HG02678 (cell line): ENCODE measurements at regions not wholly inside any gene's neighbourhood (a gene's known extent, or its start where the extent isn't known, plus 50 kb on each side); places are given as distances from the start of the nearest gene placed in this dataset.
"Not testable (repeated sequence)": the region's sequence is repeated elsewhere in the genome, so short reads cannot be mapped to it uniquely, and the experiment has no call there.

Source experiments
- ATAC-seq: cut with Tn5 transposase; IDR thresholded peaks from one replicate; pipeline ENCODE4 v1.9.1; 2021; ENCODE audit warnings: mild to moderate bottlenecking, moderate library complexity; ENCODE audit not compliant: unreplicated experiment

DNA sequence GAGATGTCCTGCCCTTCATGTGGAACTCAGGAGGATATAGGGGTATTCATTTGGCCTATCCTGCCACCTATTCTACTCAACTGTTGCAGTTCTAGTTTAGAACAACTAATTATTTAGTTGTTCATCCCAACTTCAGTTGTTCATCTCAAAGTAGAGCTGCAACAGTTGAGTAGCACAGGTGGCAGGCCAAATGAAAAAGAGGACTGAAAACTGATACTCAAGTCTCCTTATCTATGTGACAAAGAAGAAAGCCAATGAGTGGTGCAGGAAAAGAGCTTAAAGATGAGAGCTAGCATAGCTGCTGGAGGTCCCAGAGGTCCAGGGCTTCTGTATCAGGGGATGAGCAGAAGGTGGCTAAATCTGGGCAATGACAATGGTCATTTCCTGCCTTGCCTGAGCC lies 148.9 kb upstream of the KITLG start:
- ATAC-seq = no peak

DNA sequence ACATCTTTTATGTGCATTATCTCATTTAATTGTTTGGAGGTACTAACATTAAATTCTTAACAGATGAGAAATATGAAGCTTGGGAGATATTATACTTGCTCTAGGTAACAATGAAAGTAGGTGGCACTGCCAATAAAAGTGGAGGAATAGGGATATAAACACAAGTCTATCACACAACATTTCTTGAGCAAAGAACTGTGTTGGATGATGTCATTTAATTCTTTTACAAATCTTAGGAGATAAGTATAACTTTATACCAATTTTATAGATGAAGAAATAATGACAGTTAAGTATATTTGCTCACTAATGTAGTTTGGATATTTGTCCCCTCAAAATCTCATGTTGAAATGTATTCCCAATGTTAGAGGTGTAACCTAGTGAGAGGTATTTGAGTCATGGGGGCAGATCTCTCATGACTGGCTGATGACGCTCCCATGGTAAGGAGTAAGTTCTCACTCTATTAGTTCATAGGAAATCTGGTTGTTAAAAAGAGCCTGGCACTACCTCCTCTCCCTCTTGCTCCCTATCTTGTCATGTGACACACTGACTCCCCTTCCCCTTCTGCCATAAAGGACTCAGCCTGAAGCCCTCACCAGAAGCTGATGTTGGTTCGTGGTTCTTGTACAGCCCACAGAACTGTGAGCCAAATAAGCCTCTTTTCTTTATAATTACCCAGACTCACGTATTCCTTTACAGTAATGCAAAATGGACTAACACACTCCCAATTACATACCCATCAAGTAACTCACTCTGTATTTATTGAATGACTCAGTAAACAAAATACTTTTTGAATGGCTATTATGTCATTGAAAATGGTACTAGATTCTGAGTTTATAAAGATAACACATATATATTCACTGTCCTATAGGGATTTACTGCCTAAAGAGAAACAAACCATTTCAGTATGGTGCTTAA lies 146.8 kb upstream of the KITLG start:
- no peak for ATAC-seq

DNA sequence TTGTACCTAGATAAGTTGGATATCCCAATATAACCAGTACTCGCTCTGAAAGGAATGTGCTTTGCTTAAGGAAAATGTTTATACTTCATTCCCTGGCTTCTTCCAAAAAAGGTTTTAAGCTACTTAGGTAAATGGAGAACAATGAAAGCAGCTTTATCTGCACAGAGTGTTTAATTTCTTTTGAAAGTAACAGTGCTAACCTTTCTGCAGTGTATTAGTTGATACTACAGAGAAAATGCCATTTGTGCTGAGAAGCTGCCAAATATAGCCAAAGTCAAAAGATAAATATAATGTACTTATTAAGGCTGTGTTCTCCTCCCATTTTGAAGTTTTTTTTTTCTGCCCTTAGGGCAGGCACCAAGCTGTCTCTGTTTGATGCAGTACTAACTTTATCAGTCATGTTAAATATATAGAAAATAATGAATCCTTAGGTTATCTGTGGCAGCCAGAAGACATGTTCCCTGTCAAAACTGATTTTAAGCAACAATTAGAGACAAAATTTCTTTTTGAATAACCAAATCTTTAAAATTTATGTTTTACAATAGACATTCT lies 145.4 kb upstream of the KITLG start:
- ATAC-seq = no peak

DNA sequence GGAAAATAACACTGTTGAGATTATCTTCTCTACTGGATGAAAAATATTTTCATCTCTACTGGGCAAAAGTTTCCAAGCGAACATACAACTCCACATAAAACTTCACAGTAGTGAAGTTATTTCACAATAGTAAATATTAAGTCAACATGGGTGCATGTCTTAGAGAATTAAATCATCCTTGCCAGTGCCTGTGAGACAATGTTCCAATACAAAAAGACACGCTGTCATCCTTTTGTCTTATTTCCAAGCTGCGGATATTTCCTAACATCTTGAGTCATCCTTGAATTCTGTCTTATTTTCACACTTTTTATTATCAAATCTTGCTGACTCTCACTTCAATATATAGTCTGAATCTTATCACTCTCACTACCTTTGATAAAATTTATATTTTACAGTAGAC lies 142.9 kb upstream of the KITLG start:
- no peak for ATAC-seq

DNA sequence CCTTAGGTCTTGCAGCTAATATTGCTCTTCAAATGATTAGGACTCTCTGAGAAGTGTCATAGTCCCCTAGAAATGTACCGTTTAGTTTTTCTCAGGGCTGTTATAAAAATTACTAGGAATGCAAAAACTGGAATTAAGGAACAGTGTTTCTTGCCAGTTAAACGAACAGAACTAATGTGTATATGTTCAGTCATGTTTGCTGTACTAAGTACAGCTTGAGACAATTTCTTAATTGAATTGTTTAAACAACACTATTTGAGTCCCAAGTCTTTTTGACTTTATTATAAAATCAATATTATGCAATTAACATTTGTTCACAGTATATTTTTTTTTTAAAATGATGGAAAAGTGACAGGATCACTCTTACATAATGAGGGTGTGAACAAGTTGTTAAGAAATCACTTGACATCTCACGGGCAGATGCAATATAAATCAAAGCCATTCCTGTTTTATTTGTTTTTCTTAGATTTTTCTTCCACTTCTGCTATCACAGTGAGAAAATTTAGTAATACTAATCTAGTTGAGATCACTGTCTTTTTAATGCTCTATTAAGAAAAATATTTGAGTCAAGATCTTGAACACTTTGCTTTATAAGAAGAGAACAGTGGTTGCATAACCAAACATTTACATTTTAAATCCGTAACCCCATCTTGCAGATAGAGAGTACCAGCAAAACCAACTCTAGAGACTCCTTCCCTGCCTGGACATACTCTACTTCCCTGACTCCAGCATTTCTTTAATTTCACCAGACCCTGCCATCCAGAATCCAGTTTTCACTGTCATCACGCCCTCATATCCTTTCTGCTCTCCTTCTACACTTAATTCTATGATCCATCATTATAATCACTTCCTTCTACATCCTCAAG lies 140.7 kb upstream of the KITLG start:
- no peak for ATAC-seq

DNA sequence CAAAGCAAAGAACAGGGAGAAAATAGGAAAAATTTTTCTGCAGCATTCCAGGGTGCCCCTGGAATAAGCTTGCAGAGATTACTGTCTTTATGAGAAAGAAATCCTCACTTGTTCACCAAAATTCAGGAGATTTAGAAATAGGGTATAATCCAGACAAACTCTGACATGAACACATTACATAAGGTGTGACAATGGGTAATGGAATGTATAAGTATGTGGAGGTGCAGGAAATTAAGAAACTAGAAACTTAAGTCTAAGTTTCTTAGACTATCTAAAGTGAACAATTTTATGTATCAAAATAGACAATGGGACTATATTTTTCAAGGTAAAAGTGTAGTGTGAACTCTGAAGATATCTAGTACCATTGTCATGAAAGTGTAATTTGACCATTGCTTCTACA lies 140.0 kb upstream of the KITLG start:
- no peak for ATAC-seq

DNA sequence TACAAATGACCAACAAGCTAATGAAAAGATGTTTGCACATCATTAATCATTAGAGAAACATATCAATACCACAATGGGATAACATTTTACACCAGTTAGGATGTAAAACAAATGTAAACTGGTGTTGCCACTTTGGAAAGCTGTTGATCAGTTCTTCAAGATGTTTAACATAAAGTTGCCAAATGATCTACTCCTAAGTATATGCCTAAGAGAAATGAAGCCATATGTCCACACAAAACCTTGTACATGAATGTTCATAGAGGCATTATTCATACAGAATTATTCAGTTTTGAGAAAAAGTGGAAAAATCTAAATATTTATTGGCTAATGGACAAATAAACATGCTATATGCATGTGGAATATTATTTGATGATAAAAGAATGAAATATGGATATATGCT lies 136.9 kb upstream of the KITLG start:
- no peak for ATAC-seq

DNA sequence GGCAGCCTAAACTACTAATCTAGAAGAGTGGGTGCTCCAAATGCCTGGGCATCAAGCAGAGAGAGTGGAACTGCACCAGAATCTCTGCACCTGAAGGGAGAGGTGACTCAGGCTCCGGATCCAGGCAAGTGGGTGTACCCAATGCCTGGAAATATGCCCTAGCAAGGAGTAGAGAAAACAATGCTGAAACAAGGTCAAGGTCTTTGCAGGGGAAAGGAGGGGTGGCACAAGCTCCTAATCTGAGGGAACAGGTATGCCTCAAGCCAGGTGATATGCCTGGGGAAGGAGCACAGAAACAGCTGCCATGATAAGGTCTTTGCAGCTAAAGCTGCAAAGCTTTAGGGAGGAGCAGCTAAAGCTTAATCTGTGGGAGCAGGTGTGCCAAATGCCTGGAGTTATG lies 136.0 kb upstream of the KITLG start:
- ATAC-seq = no peak

DNA sequence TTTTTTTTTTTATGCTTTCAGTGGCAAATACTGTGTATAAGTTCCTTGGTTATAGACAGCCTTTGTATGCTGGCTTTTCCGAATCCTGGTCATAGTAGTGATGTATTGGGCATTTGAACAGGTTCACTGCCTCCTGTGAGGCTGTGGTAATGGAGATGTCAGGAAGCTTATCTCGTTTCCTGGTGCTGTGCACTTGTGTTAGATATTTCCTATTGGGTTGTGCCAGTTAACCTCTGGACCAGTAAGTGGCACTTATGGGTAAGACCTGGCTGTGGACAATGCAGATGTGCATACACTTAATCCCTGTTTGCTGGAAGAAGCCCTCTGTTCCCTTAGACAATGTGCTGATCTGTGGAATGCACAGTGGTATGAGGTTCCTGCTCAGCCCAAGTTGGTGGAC lies 135.4 kb upstream of the KITLG start:
- no peak for ATAC-seq

DNA sequence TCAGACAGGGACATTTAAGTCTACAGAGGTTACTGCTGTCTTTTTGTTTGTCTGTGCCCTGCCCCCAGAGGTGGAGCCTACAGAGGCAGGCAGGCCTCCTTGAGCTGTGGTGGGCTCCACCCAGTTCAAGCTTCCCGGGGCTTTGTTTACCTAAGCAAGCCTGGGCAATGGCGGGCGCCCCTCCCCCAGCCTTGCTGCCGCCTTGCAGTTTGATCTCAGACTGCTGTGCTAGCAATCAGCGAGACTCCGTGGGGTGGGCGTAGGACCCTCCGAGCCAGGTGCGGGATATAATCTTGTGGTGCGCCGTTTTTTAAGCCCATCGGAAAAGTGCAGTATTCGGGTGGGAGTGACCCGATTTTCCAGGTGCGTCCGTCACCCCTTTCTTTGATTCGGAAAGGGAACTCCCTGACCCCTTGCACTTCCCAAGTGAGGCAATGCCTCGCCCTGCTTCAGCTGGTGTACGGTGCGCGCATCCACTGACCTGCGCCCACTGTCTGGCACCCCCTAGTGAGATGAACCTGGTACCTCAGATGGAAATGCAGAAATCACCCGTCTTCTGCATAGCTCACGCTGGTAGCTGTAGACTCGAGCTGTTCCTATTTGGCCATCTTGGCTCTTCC lies 134.1 kb upstream of the KITLG start:
- not testable (repeated sequence) for ATAC-seq

DNA sequence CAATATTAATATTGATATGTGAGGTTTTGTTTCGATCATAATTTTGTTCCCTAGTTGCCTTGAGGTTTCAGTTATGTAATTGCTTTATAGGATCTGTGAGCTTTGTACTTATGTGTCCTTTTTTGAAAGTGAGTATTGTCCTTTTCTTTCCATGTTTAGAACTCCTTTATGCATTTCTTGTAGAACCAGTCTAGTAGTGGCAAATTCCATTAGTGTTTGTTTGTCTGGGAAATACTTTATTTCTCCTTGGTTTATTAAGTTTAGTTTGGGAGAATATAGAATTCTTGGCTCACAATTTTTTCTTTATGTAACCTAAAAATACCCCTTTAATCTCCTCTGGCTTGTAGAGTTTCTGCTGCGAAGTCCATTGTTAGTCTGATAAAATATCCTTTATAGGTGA lies 127.5 kb upstream of the KITLG start:
- ATAC-seq = no peak

DNA sequence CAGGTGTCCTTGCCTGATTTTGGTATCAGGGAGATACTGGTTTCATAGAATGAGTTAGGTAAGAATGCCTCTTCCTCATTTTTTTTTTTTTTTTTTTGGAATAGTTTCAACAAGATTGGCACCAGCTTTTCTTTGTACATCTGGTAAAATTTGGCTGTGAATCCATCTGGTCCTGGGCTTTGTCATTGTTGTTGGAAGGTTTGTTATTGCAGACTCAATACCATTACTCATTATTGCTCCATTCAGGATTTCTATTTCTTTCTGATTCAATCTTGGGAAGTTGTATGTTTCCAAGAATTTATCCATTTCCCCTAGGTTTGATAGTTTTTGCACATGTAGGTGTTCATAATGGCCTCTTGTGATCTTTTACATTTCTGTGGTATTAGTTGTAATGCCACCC lies 126.0 kb upstream of the KITLG start:
- ATAC-seq = no peak

DNA sequence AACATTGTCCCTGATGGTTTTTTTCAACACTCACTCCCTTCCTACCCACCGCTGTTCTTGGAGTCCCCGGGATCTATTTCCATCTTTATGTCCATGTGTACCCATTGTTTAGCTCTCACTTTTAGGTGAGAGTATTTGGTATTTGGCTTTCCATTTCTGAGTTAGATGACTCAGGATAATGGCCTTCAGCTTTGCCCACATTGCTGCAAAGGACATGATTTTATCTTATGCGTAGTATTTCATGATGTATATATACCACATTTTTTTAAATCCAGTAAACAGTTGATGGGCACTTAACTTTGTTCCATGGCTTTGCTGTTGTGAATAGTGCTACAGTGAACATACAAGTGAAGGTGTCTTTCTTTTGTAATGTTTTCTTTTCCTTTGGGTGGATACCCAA lies 123.5 kb upstream of the KITLG start:
- ATAC-seq = no peak

DNA sequence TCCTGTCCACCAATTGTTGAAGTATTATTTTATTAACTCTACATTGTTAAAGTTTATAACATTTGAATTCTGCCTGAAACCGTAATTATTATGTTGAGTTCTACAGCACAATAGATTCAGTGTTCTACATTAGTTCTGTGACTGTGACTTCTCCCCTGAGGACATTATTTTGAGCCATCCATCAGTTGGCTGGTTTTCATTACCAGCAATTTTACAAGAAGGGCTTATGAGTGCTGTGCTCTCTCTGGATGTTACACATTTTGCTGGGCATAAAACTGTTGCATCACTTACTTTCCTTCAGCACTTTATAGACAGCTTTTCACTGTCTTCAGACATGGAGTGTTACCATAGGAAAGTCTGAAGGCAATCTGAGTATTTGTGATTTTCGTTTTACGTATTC lies 118.2 kb upstream of the KITLG start:
- no peak for ATAC-seq

DNA sequence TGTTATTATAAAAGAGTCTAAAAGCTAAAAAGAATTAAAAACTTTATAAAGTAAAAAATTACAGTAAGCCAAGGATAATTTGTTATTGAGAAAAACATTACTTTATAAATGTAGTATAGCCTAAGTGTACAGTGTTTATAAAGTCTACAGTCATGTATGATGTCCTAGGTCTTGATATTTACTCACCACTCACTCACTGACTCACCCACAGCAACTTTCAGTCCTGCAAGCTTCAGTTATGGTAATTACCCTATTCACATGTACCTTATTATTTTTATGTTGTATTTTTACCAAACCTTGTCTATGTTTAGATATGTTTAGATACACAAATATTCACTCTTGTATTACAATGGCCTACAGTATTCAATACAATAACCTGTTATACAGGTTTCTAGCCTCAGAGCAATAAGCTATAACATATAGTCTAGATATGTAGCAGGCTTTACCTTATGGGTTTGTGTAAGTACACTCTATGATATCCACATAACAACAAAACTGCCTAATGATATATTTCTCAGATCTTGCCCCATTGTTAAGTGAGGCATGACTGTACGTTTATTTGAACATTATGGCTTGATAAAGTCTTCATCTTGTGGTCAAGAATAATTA lies 113.7 kb upstream of the KITLG start:
- ATAC-seq = no peak

DNA sequence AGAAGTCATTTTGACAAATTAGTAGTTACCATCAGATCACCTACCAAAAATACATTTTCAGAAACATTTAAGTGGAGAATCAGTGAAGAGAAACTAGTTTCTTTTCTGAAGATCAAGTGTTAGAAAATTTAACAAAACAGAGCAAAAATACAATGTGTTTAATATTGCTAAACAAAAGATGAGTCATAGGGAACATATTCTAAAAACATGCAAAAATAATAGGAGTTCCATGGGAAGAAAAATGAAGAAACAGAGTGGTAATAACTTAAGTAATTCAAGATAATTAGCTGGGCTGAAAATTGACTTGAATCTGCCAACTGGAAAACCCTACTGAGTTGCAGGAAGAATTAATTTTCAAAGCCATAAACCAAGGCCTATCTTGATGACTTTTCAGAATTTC lies 111.5 kb upstream of the KITLG start:
- no peak for ATAC-seq

DNA sequence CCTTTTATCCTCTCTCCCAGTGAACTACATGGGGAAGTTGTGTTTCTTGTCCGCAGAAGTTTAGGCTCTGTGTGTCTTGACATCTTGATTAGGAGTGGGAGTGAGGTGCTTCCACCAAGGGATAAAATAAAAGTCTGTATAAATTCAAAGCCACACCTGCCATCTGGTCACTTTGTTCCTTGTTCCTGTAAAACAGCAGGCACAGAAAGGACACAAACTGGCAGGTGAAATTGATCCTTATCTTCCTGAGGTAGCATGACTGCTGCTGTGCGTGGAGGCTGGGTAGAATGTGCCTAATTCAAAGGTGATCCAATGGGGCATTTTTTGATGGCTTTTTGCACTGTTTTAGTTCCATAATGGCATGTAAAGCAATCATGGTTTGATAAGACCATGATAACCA lies 104.3 kb upstream of the KITLG start:
- ATAC-seq = no peak

DNA sequence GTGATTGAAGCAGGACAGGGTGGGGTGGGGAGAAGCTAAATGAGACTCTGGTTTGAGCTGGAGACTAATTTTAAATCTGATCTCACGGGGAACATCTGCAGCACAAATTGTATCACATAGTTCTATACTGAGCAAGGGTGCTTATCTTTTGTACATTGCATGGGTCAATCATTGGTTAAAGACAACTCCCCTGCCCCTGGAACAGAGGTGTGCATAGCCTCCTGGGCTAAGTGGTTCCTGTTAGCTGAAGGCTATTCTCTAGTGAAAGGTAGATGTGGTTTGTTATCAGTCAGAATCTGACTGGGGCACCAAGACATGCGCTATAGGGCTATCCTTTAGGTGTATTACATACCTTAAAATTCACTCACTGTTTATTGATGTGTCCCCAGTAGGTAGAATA lies 103.9 kb upstream of the KITLG start:
- ATAC-seq = no peak

DNA sequence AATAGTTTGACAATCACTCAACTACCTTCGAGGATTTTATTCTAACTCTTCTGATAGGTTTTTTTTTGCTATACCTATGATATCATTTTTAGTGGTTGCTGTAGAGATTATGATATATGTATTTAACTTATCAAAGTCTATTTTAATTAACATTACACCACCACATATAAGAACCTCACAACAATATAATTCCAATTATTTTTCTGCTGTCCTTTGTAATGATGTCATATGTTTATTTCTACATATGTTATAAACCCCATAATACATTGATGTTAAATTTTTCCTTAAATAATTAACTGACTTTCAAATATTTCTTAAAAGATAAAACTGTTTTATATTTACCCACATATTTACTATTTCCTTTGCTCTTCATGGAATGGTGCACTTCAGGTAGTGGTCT lies 103.4 kb upstream of the KITLG start:
- no peak for ATAC-seq

DNA sequence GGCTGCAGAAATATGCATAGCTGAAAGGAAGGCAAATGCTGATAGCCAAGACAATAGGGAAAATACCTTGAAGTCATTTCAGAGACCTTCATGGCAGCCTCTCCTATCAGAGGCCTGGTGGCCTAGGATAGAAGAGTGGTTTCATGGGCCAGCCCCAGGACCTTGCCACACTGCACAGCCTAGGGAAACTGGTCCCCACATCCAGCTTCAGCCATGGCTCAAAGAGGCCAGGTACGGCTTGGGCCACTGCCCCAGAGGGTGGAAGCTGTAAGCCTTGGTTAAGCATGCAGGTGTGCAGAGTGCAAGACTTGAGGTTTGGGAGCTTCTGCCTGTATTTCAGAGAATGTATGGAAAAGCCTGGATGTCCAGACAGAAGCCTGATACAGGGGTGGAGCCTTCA lies 101.0 kb upstream of the KITLG start:
- no peak for ATAC-seq

DNA sequence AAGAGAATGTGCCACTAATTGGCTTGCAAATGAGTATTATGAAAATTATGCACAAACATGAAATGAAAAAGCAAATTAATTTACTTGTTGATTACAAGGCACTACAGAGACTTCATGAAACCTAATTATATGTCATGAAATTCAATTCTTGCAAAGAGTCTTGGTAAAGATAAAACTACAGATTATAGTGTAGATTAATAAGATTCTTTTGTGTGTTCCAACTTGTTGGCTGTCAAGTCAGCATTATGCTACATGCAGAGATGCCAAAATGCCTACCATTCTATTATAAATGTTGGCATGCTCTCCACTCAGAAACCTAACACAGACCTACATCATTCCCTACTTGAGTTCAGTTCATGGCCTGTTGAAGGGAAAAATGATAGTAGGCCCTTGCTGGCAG lies 97.2 kb upstream of the KITLG start:
- no peak for ATAC-seq
